H1 (cell line): ENCODE measurements at regions not wholly inside any gene's neighbourhood (a gene's known extent, or its start where the extent isn't known, plus 50 kb on each side); places are given as distances from the start of the nearest gene placed in this dataset.

Source experiments
- BCL11A ChIP-seq, 2 experiments: IDR thresholded peaks; one replicate each; pipeline ENCODE4 v1.6.1; 2011; ENCODE audit warnings: low read depth in 2 of 2, low read length in 2 of 2, mild to moderate bottlenecking in 2 of 2
- CBX8 ChIP-seq: fragments of 300-800, 300-1000 bp; sonication (generic); IDR thresholded peaks from 2 replicates; pipeline ENCODE4 v1.7.1; 2016; ENCODE audit warnings: low read depth, low read length, borderline replicate concordance
- CTBP2 ChIP-seq: IDR thresholded peaks from 2 replicates; pipeline ENCODE4 v1.7.0; 2011; ENCODE audit warnings: borderline replicate concordance, mild to moderate bottlenecking, moderate library complexity, mixed read lengths, low read length; ENCODE audit not compliant: insufficient read depth, insufficient read length
- RAD21 ChIP-seq, 2 experiments: IDR thresholded peaks in 1 of 2; conservative IDR thresholded peaks in 1 of 2; 2 replicates each; pipeline ENCODE4 v1.6.1; 2011; ENCODE audit warnings: low read depth in 2 of 2, low read length in 2 of 2, improper control_type of control experiment in 1 of 2, inconsistent platforms in 1 of 2, mild to moderate bottlenecking in 1 of 2, moderate library complexity in 1 of 2
- SIX5 ChIP-seq: IDR thresholded peaks from 2 replicates; pipeline ENCODE4 v1.6.1; 2011; ENCODE audit warnings: mild to moderate bottlenecking, low read depth, low read length
- TAF1 ChIP-seq: IDR thresholded peaks from 2 replicates; pipeline ENCODE4 v1.6.1; 2011; ENCODE audit warnings: mild to moderate bottlenecking, low read depth, low read length
- YY1 ChIP-seq: IDR thresholded peaks from 2 replicates; pipeline ENCODE4 v1.6.1; 2011; ENCODE audit warnings: low read depth, mild to moderate bottlenecking, low read length

GRCh38 chr2:67895227-67895941 lies 167.4 kb downstream of the C1D start (continued):
- peak in 1 of 2 experiments; percentile 12; a peak in 1 of 4 replicates for TF ChIP-seq RAD21 (IDR thresholded peaks at IDR 0.05 in 1 of 2, conservative IDR thresholded peaks at IDR 0.05 in 1 of 2; ENCODE audit: low read depth in 2 of 2, low read length in 2 of 2)
- TF ChIP-seq YY1, result 0 out of 2 replicates have a peak, but pooled peaks have one; percentile 8
- TF ChIP-seq TAF1, result peak; percentile 35; the same call in 1 of the 2 replicates
- no peak for TF ChIP-seq CTBP2
- no peak for TF ChIP-seq SIX5
- TF ChIP-seq CBX8, result no peak
- TF ChIP-seq BCL11A (IDR thresholded peaks at IDR 0.05; ENCODE audit: low read depth in 2 of 2, low read length in 2 of 2), result no peak
